ENCODE measurements at regions not wholly inside any gene's neighbourhood (a gene's known extent, or its start where the extent isn't known, plus 50 kb on each side); places are given as distances from the start of the nearest gene placed in this dataset.

DNA sequence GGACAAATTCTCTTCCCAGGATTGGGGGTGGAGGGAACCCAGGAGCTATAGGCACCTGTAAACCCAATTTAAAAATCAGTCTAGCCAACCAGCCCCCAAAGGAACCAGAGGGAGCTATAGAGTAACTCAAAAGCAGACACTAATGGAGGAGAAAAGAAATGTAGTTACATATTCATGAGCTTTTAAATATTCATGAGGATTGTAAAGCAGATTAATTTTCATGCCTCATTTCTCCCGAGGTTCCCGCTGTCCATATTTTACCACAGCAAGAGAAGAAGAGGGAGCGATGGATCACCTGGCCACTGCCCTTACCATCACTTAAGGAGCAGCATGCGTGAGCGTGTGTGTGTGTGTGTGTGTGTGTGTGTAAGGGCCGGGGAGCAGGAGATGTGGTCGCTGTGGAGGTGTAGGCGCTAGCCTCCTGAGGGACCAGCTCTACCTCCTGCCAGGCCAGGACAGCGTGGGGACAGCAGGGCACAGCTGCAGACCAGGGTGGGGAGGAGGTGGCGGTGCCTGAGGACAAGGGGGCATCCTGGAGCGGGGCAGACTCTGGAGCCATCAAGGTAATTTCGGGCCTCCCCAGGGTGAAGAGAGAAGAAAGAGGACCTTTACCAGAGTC lies 100.7 kb upstream of the THY1 start:
- TF ChIP-seq GATA2 (IDR thresholded peaks at IDR 0.05; ENCODE audit: low read depth, low read length): no peak
- no peak for TF ChIP-seq GATA3 (IDR thresholded peaks at IDR 0.05; ENCODE audit: low read depth, low read length)
